ENCODE measurements at regions not wholly inside any gene's neighbourhood (a gene's known extent, or its start where the extent isn't known, plus 50 kb on each side); places are given as distances from the start of the nearest gene placed in this dataset.

DNA sequence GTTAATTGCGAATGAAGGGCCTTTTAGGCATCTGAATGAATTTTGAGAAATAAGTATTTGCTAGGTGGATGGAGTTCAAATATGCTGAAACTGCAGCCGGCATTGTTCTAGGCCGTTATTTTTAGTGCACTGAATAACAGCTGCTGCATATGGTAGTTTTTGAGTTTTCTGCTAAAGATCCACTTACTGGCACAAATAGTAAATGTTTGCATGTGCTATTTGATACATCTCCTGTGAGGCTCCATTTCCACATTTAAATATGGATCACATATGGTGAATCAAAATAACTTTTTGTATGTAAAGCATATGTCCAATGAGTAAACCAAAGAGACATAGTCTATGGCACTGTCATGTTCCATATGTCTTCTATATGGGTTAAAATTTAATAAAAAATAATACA, 56.7 kb upstream of the CNTN4 start:
- H3K4me3 ChIP-seq (ENCODE audit: low read depth, low read length, poor library complexity, severe bottlenecking): no peak overlapping the region
- intact Hi-C loops (cut with micrococcal nuclease; ENCODE audit: unreplicated experiment): no loop called here
- H3K9me3 ChIP-seq (ENCODE audit: low read depth, low read length, poor library complexity, severe bottlenecking): no peaks in the 10 kb centered on the region
- DNase-seq (ENCODE audit: low spot score): no peak
- ChIA-PET CTCF (no interaction called here), POLR2A (ENCODE audit: low non-redundant PET) (no interaction called here)
- no TSS peak for BruUV-seq (replicated peaks)
- H3K27ac ChIP-seq (ENCODE audit: low read depth, low read length, poor library complexity, severe bottlenecking): no peak overlapping the region
- TF ChIP-seq, protein P1, sequence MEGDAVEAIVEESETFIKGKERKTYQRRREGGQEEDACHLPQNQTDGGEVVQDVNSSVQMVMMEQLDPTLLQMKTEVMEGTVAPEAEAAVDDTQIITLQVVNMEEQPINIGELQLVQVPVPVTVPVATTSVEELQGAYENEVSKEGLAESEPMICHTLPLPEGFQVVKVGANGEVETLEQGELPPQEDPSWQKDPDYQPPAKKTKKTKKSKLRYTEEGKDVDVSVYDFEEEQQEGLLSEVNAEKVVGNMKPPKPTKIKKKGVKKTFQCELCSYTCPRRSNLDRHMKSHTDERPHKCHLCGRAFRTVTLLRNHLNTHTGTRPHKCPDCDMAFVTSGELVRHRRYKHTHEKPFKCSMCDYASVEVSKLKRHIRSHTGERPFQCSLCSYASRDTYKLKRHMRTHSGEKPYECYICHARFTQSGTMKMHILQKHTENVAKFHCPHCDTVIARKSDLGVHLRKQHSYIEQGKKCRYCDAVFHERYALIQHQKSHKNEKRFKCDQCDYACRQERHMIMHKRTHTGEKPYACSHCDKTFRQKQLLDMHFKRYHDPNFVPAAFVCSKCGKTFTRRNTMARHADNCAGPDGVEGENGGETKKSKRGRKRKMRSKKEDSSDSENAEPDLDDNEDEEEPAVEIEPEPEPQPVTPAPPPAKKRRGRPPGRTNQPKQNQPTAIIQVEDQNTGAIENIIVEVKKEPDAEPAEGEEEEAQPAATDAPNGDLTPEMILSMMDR (conservative IDR thresholded peaks at IDR 0.05; ENCODE audit: low read depth, low read length): no peak
- no peak for TF ChIP-seq EZH2 (IDR thresholded peaks at IDR 0.05; ENCODE audit: borderline replicate concordance, low read depth, low read length, poor library complexity, severe bottlenecking)
- no peaks in the 10 kb centered on the region for H3K4me1 ChIP-seq (ENCODE audit: insufficient read depth, low read length, poor library complexity, severe bottlenecking)
- H3K36me3 ChIP-seq (ENCODE audit: insufficient read depth, low read length, poor library complexity, severe bottlenecking): no peaks in the 10 kb centered on the region
- H3K27me3 ChIP-seq (replicated peaks; ENCODE audit: insufficient read depth, low read depth, low read length, poor library complexity): no peaks in the 10 kb centered on the region

Data from A673 (cell line).